Hematopoietic multipotent progenitor cell treated with erythropoietin and hydrocortisone succinate and interleukin-3 and kit ligand, for 4 days (in vitro differentiated cells): ENCODE measurements at regions not wholly inside any gene's neighbourhood (a gene's known extent, or its start where the extent isn't known, plus 50 kb on each side); places are given as distances from the start of the nearest gene placed in this dataset.

Experiments used
- DNase-seq: peaks from one replicate; pipeline ENCODE4 v3.0.0-alpha.2; 2015

- no peak for DNase-seq
These were observed 608.3 kb upstream of the SALL1 start for GRCh38 chr16:51759329-51759728.

- no peak for DNase-seq
These were observed 606.9 kb upstream of the SALL1 start for GRCh38 chr16:51757921-51758479.

GRCh38 chr16:51757505-51757904, 606.4 kb upstream of the SALL1 start:
- no peak for DNase-seq

GRCh38 chr16:51757124-51757470, 606.0 kb upstream of the SALL1 start:
- DNase-seq: no peak

GRCh38 chr16:51756447-51757123, 605.5 kb upstream of the SALL1 start:
- no peak for DNase-seq

- DNase-seq: no peak
These were observed 604.7 kb upstream of the SALL1 start for GRCh38 chr16:51755577-51756355.

- DNase-seq: no peak
These were observed 604.0 kb upstream of the SALL1 start for GRCh38 chr16:51755039-51755501.

- DNase-seq: no peak
These were observed 602.5 kb upstream of the SALL1 start for GRCh38 chr16:51753467-51754127.

GRCh38 chr16:51752438-51752995, 601.4 kb upstream of the SALL1 start:
- DNase-seq: no peak

- DNase-seq: no peak
These were observed 596.3 kb upstream of the SALL1 start for GRCh38 chr16:51747329-51747728.

GRCh38 chr16:51734220-51734619, 583.1 kb upstream of the SALL1 start:
- no peak for DNase-seq

- no peak for DNase-seq
These were observed 582.1 kb upstream of the SALL1 start for GRCh38 chr16:51733181-51733580.

- DNase-seq: no peak
These were observed 580.1 kb upstream of the SALL1 start for GRCh38 chr16:51731160-51731559.

GRCh38 chr16:51723036-51723724, 572.1 kb upstream of the SALL1 start:
- DNase-seq: no peak

GRCh38 chr16:51722467-51722866, 571.4 kb upstream of the SALL1 start:
- no peak for DNase-seq

- DNase-seq: no peak
These were observed 568.3 kb upstream of the SALL1 start for GRCh38 chr16:51719376-51719775.

- DNase-seq: no peak
These were observed 565.1 kb upstream of the SALL1 start for GRCh38 chr16:51716195-51716594.

- DNase-seq: no peak
These were observed 562.4 kb upstream of the SALL1 start for GRCh38 chr16:51713502-51713901.

- DNase-seq: no peak
These were observed 560.0 kb upstream of the SALL1 start for GRCh38 chr16:51710905-51711563.

- DNase-seq: no peak
These were observed 559.1 kb upstream of the SALL1 start for GRCh38 chr16:51710186-51710585.

- no peak for DNase-seq
These were observed 557.8 kb upstream of the SALL1 start for GRCh38 chr16:51708861-51709260.

GRCh38 chr16:51707666-51708065, 556.6 kb upstream of the SALL1 start:
- DNase-seq: no peak
